ENCODE measurements at regions not wholly inside any gene's neighbourhood (a gene's known extent, or its start where the extent isn't known, plus 50 kb on each side); places are given as distances from the start of the nearest gene placed in this dataset.

DNA sequence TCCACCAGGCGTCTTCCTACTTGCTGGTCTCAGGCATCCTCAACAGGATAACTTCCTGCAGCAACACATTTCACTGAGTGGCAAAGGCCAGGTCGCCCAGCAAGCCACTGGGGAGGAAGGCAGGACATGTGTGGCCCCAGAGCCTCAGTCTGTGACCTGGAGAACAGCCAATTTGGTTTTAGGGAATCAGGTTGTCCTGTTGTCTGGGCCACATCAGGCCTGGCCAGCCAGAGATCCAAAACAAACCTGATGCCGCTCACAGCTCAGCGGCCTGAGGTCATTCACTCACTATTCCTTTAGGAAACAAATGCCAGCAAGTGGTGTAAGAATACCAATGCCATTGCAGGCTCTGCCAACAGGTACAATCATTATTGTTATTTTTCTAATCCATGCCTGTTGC, 210.7 kb downstream of the VAPA start:
- no peaks in the 10 kb centered on the region for H3K79me2 ChIP-seq (ENCODE audit: control insufficient read depth, insufficient read depth, low read length)
- TF ChIP-seq EZH2 (IDR thresholded peaks at IDR 0.05; ENCODE audit: low read length), result no peak
- TF ChIP-seq, protein P1, sequence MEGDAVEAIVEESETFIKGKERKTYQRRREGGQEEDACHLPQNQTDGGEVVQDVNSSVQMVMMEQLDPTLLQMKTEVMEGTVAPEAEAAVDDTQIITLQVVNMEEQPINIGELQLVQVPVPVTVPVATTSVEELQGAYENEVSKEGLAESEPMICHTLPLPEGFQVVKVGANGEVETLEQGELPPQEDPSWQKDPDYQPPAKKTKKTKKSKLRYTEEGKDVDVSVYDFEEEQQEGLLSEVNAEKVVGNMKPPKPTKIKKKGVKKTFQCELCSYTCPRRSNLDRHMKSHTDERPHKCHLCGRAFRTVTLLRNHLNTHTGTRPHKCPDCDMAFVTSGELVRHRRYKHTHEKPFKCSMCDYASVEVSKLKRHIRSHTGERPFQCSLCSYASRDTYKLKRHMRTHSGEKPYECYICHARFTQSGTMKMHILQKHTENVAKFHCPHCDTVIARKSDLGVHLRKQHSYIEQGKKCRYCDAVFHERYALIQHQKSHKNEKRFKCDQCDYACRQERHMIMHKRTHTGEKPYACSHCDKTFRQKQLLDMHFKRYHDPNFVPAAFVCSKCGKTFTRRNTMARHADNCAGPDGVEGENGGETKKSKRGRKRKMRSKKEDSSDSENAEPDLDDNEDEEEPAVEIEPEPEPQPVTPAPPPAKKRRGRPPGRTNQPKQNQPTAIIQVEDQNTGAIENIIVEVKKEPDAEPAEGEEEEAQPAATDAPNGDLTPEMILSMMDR (optimal IDR thresholded peaks at IDR 0.05 in 1 of 3, IDR thresholded peaks at IDR 0.05 in 1 of 3, conservative IDR thresholded peaks at IDR 0.05 in 1 of 3; ENCODE audit: extremely low read depth in 1 of 3, insufficient read depth in 2 of 3, low read length in 3 of 3), result no peak
- no peaks in the 10 kb centered on the region for H3K9me1 ChIP-seq (ENCODE audit: control insufficient read depth, extremely low read depth, insufficient read depth, low read length)
- no peaks in the 10 kb centered on the region for H3K27me3 ChIP-seq (ENCODE audit: control insufficient read depth, extremely low read depth, insufficient read depth, low read length)
- H4K20me1 ChIP-seq (ENCODE audit: control insufficient read depth, extremely low read depth, insufficient read depth, low read length), result no peaks in the 10 kb centered on the region
- no peaks in the 10 kb centered on the region for H3K36me3 ChIP-seq (ENCODE audit: control insufficient read depth in 2 of 2, extremely low read depth in 1 of 2, insufficient read depth in 2 of 2, low read length in 2 of 2)
- H3K4me3 ChIP-seq (ENCODE audit: control insufficient read depth in 2 of 3, extremely low read depth in 1 of 3, insufficient read depth in 2 of 3, low read depth in 1 of 3, low read length in 3 of 3), result no peak overlapping the region
- H3K9ac ChIP-seq (ENCODE audit: control insufficient read depth, extremely low read depth, insufficient read depth, low read length), result no peak overlapping the region
- H3K27ac ChIP-seq (ENCODE audit: control insufficient read depth, insufficient read depth, low read length), result no peak overlapping the region
- no peak overlapping the region for H3K4me2 ChIP-seq (ENCODE audit: control insufficient read depth, extremely low read depth, insufficient read depth, low read depth, low read length)
- H3K9me3 ChIP-seq (ENCODE audit: control insufficient read depth, low read depth, low read length), result no peaks in the 10 kb centered on the region
- H3K4me1 ChIP-seq (ENCODE audit: control insufficient read depth, extremely low read depth, insufficient read depth, low read length), result peaks cover 21% of the 10 kb centered on the region
- DNase-seq (ENCODE audit: low read depth, low spot score) (no peak), FAIRE-seq (no peak)
- dilution Hi-C loops (cut with MboI; ENCODE audit: extremely low pct_ligation_motif_present, low sequenced_read_pairs), result no loop called here
- no peak overlapping the region for H2AFZ ChIP-seq (ENCODE audit: control insufficient read depth, low read length)

DNA sequence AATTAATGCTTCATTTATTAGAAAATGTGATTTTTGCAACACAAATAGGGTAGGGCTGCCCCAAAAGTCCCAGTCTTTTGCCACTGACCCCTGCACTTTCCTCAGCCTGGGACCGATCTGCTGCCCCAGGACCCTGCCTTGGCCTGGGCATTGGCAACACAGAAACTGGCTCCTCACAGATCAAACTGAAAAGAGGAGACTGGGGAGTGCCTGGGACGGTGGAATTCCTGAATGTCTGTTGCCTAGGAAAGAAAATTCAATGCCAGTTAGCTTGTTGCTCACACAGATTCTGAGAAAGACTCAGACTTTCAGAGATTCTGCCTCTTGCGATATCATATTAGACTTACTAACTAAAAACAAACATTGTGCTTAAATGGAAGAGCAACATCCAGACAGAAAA, 211.2 kb downstream of the VAPA start:
- Histone ChIP-seq H4K20me1 (ENCODE audit: control insufficient read depth, extremely low read depth, insufficient read depth, low read length) (no peaks in the 10 kb centered on the region), H3K79me2 (ENCODE audit: control insufficient read depth, insufficient read depth, low read length) (no peaks in the 10 kb centered on the region)
- dilution Hi-C loops (cut with MboI; ENCODE audit: extremely low pct_ligation_motif_present, low sequenced_read_pairs), result no loop called here

More for the DNA sequence above, 211.2 kb downstream of the VAPA start:
- TF ChIP-seq, protein P1 (optimal IDR thresholded peaks at IDR 0.05 in 1 of 3, IDR thresholded peaks at IDR 0.05 in 1 of 3, conservative IDR thresholded peaks at IDR 0.05 in 1 of 3; ENCODE audit: extremely low read depth in 1 of 3, insufficient read depth in 2 of 3, low read length in 3 of 3), result no peak
- no peak for TF ChIP-seq EZH2 (IDR thresholded peaks at IDR 0.05; ENCODE audit: low read length)
- no peaks in the 10 kb centered on the region for H3K9me3 ChIP-seq (ENCODE audit: control insufficient read depth, low read depth, low read length)
- peaks cover 21% of the 10 kb centered on the region for H3K4me1 ChIP-seq (ENCODE audit: control insufficient read depth, extremely low read depth, insufficient read depth, low read length)
- FAIRE-seq, result no peak
- DNase-seq (ENCODE audit: low read depth, low spot score), result no peak
- no peak overlapping the region for H3K9ac ChIP-seq (ENCODE audit: control insufficient read depth, extremely low read depth, insufficient read depth, low read length)
- H3K4me3 ChIP-seq (ENCODE audit: control insufficient read depth in 2 of 3, extremely low read depth in 1 of 3, insufficient read depth in 2 of 3, low read depth in 1 of 3, low read length in 3 of 3), result no peak overlapping the region
- no peak overlapping the region for H2AFZ ChIP-seq (ENCODE audit: control insufficient read depth, low read length)
- no peaks in the 10 kb centered on the region for H3K27me3 ChIP-seq (ENCODE audit: control insufficient read depth, extremely low read depth, insufficient read depth, low read length)
- no peak overlapping the region for H3K27ac ChIP-seq (ENCODE audit: control insufficient read depth, insufficient read depth, low read length)
- no peak overlapping the region for H3K4me2 ChIP-seq (ENCODE audit: control insufficient read depth, extremely low read depth, insufficient read depth, low read depth, low read length)
- H3K36me3 ChIP-seq (ENCODE audit: control insufficient read depth in 2 of 2, extremely low read depth in 1 of 2, insufficient read depth in 2 of 2, low read length in 2 of 2), result no peaks in the 10 kb centered on the region
- no peaks in the 10 kb centered on the region for H3K9me1 ChIP-seq (ENCODE audit: control insufficient read depth, extremely low read depth, insufficient read depth, low read length)

Data from keratinocyte (primary cell).